ENCODE measurements at regions not wholly inside any gene's neighbourhood (a gene's known extent, or its start where the extent isn't known, plus 50 kb on each side); places are given as distances from the start of the nearest gene placed in this dataset.

- Histone ChIP-seq H3K27ac (ENCODE audit: low read depth, low read length, poor library complexity, severe bottlenecking) (no peak overlapping the region), H2AFZ (ENCODE audit: low read length) (no peak overlapping the region), H4K20me1 (ENCODE audit: insufficient read depth, low read length) (no peaks in the 10 kb centered on the region), H3K9me2 (ENCODE audit: insufficient read depth, low read length) (no peaks in the 10 kb centered on the region), H3K4me3 (ENCODE audit: low read depth, low read length, poor library complexity, severe bottlenecking) (no peak overlapping the region), H3K36me3 (ENCODE audit: insufficient read depth, low read length) (no peaks in the 10 kb centered on the region), H3K9me3 (ENCODE audit: low read length) (no peaks in the 10 kb centered on the region), H3K4me2 (ENCODE audit: low read length) (no peak overlapping the region), H3K79me2 (ENCODE audit: insufficient read depth, low read depth, low read length) (no peaks in the 10 kb centered on the region), H3K4me1 (ENCODE audit: insufficient read depth, low read length, poor library complexity, severe bottlenecking) (no peaks in the 10 kb centered on the region)
- no TSS peak for BruUV-seq (replicated peaks)
- DNase-seq (ENCODE audit: low spot score): no peak
- TF ChIP-seq CTCF (conservative IDR thresholded peaks at IDR 0.05; ENCODE audit: low read length) (no peak), EZH2phosphoT487 (IDR thresholded peaks at IDR 0.05; ENCODE audit: borderline replicate concordance, low read depth, low read length) (no peak)
- POLR2A ChIA-PET: no interaction called here
- CTCF ChIA-PET (ENCODE audit: unreplicated experiment): no interaction called here
- intact Hi-C loops (cut with micrococcal nuclease; ENCODE audit: unreplicated experiment): no loop called here
These were observed 98.3 kb downstream of the ANKRD60 start for GRCh38 chr20:58130156-58130555.

- no peak overlapping the region for H2AFZ ChIP-seq (ENCODE audit: low read length)
- DNase-seq (ENCODE audit: low spot score): no peak
- no peak for TF ChIP-seq CTCF (conservative IDR thresholded peaks at IDR 0.05; ENCODE audit: low read length)
- no peak for TF ChIP-seq EZH2phosphoT487 (IDR thresholded peaks at IDR 0.05; ENCODE audit: borderline replicate concordance, low read depth, low read length)
- H3K9me2 ChIP-seq (ENCODE audit: insufficient read depth, low read length): no peaks in the 10 kb centered on the region
- H3K9me3 ChIP-seq (ENCODE audit: low read length): no peaks in the 10 kb centered on the region
- H3K27ac ChIP-seq (ENCODE audit: low read depth, low read length, poor library complexity, severe bottlenecking): no peak overlapping the region
- no peaks in the 10 kb centered on the region for H3K36me3 ChIP-seq (ENCODE audit: insufficient read depth, low read length)
- intact Hi-C loops (cut with micrococcal nuclease; ENCODE audit: unreplicated experiment): no loop called here
- no peak overlapping the region for H3K4me3 ChIP-seq (ENCODE audit: low read depth, low read length, poor library complexity, severe bottlenecking)
- H3K79me2 ChIP-seq (ENCODE audit: insufficient read depth, low read depth, low read length): no peaks in the 10 kb centered on the region
- no TSS peak for BruUV-seq (replicated peaks)
- no peaks in the 10 kb centered on the region for H4K20me1 ChIP-seq (ENCODE audit: insufficient read depth, low read length)
- CTCF ChIA-PET (ENCODE audit: unreplicated experiment): no interaction called here
- no peaks in the 10 kb centered on the region for H3K4me1 ChIP-seq (ENCODE audit: insufficient read depth, low read length, poor library complexity, severe bottlenecking)
- POLR2A ChIA-PET: no interaction called here
- H3K4me2 ChIP-seq (ENCODE audit: low read length): no peak overlapping the region
These were observed 98.7 kb downstream of the ANKRD60 start for GRCh38 chr20:58129721-58130151.

GRCh38 chr20:58128635-58129625, 99.5 kb downstream of the ANKRD60 start:
- no peaks in the 10 kb centered on the region for H4K20me1 ChIP-seq (ENCODE audit: insufficient read depth, low read length)
- H3K27ac ChIP-seq (ENCODE audit: low read depth, low read length, poor library complexity, severe bottlenecking): no peak overlapping the region
- H3K36me3 ChIP-seq (ENCODE audit: insufficient read depth, low read length): no peaks in the 10 kb centered on the region
- TF ChIP-seq EZH2phosphoT487 (IDR thresholded peaks at IDR 0.05; ENCODE audit: borderline replicate concordance, low read depth, low read length): no peak
- DNase-seq (ENCODE audit: low spot score): no peak
- no peak overlapping the region for H3K4me2 ChIP-seq (ENCODE audit: low read length)
- intact Hi-C loops (cut with micrococcal nuclease; ENCODE audit: unreplicated experiment): no loop called here
- ChIA-PET POLR2A (no interaction called here), CTCF (ENCODE audit: unreplicated experiment) (no interaction called here)
- no peak overlapping the region for H2AFZ ChIP-seq (ENCODE audit: low read length)
- no TSS peak for BruUV-seq (replicated peaks)
- H3K9me3 ChIP-seq (ENCODE audit: low read length): no peaks in the 10 kb centered on the region
- H3K9me2 ChIP-seq (ENCODE audit: insufficient read depth, low read length): no peaks in the 10 kb centered on the region
- no peaks in the 10 kb centered on the region for H3K79me2 ChIP-seq (ENCODE audit: insufficient read depth, low read depth, low read length)
- H3K4me1 ChIP-seq (ENCODE audit: insufficient read depth, low read length, poor library complexity, severe bottlenecking): no peaks in the 10 kb centered on the region
- H3K4me3 ChIP-seq (ENCODE audit: low read depth, low read length, poor library complexity, severe bottlenecking): no peak overlapping the region

All from OCI-LY7 (cell line).